ENCODE measurements at regions not wholly inside any gene's neighbourhood (a gene's known extent, or its start where the extent isn't known, plus 50 kb on each side); places are given as distances from the start of the nearest gene placed in this dataset.

DNA sequence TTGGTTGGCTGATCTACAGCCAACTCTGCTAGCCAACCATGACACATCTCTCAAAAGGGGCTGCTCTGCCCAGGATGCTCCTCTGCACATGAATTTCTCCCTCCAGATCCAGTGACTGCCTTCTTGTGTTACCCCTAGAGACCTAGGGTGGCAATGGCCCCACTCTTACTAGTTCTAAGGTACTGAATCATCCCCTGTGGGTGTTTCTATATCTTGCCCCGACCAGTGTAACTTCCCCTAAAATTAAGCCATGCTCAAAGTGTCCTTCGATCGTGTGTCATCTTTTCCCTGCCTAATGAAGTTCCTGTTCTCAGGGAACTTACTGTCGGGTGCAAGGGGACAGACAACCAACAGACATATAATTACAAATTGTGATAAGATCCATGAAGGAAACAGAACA, 113.3 kb downstream of the FAM76B start:
- TF ChIP-seq EZH2 (IDR thresholded peaks at IDR 0.05) (no peak), POLR2AphosphoS5 (IDR thresholded peaks at IDR 0.05; ENCODE audit: borderline replicate concordance, low read depth, low read length) (no peak), FOXP2 (optimal IDR thresholded peaks at IDR 0.05; ENCODE audit: control extremely low read depth, extremely low read length, insufficient read depth) (no peak)

All from SK-N-MC (cell line).